ENCODE measurements at regions not wholly inside any gene's neighbourhood (a gene's known extent, or its start where the extent isn't known, plus 50 kb on each side); places are given as distances from the start of the nearest gene placed in this dataset.

GRCh38 chr7:25863729-25864110, 288.3 kb upstream of the NFE2L3 start:
- Histone ChIP-seq H3K4me1 (ENCODE audit: insufficient read depth, low read length) (peaks cover 12% of the 10 kb centered on the region), H3K4me3 (ENCODE audit: low read length) (no peak overlapping the region), H3K27me3 (ENCODE audit: insufficient read depth, low read length) (peaks cover 100% of the 10 kb centered on the region), H3K9me3 (ENCODE audit: low read depth, low read length) (no peaks in the 10 kb centered on the region)

GRCh38 chr7:25864511-25864910, 287.5 kb upstream of the NFE2L3 start:
- H3K4me3 ChIP-seq (ENCODE audit: low read length) = no peak overlapping the region
- peaks cover 100% of the 10 kb centered on the region for H3K27me3 ChIP-seq (ENCODE audit: insufficient read depth, low read length)
- H3K9me3 ChIP-seq (ENCODE audit: low read depth, low read length) = no peaks in the 10 kb centered on the region
- peaks cover 12% of the 10 kb centered on the region for H3K4me1 ChIP-seq (ENCODE audit: insufficient read depth, low read length)

- Histone ChIP-seq H3K9me3 (ENCODE audit: low read depth, low read length) (no peaks in the 10 kb centered on the region), H3K4me3 (ENCODE audit: low read length) (no peak overlapping the region), H3K27me3 (ENCODE audit: insufficient read depth, low read length) (peaks cover 100% of the 10 kb centered on the region), H3K4me1 (ENCODE audit: insufficient read depth, low read length) (peaks cover 12% of the 10 kb centered on the region)
Measured at GRCh38 chr7:25864943-25865751, 286.9 kb upstream of the NFE2L3 start.

- no peaks in the 10 kb centered on the region for H3K9me3 ChIP-seq (ENCODE audit: low read depth, low read length)
- peaks cover 99% of the 10 kb centered on the region for H3K27me3 ChIP-seq (ENCODE audit: insufficient read depth, low read length)
- H3K4me1 ChIP-seq (ENCODE audit: insufficient read depth, low read length) = no peaks in the 10 kb centered on the region
Measured at GRCh38 chr7:25868509-25868908, 283.5 kb upstream of the NFE2L3 start.

GRCh38 chr7:25870574-25870973, 281.4 kb upstream of the NFE2L3 start:
- no peaks in the 10 kb centered on the region for H3K4me1 ChIP-seq (ENCODE audit: insufficient read depth, low read length)
- no peaks in the 10 kb centered on the region for H3K9me3 ChIP-seq (ENCODE audit: low read depth, low read length)
- H3K4me3 ChIP-seq (ENCODE audit: low read length) = no peak overlapping the region
- peaks cover 98% of the 10 kb centered on the region for H3K27me3 ChIP-seq (ENCODE audit: insufficient read depth, low read length)

More at GRCh38 chr7:25868509-25868908, 283.5 kb upstream of the NFE2L3 start:
- no peak overlapping the region for H3K4me3 ChIP-seq (ENCODE audit: low read length)

- Histone ChIP-seq H3K9me3 (ENCODE audit: low read depth, low read length) (no peaks in the 10 kb centered on the region), H3K4me1 (ENCODE audit: insufficient read depth, low read length) (no peaks in the 10 kb centered on the region), H3K27me3 (ENCODE audit: insufficient read depth, low read length) (peaks cover 67% of the 10 kb centered on the region), H3K4me3 (ENCODE audit: low read length) (no peak overlapping the region)
Measured at GRCh38 chr7:25876092-25876491, 275.9 kb upstream of the NFE2L3 start.

GRCh38 chr7:25877802-25878789, 273.9 kb upstream of the NFE2L3 start:
- H3K4me3 ChIP-seq (ENCODE audit: low read length) = no peak overlapping the region
- no peaks in the 10 kb centered on the region for H3K9me3 ChIP-seq (ENCODE audit: low read depth, low read length)
- no peaks in the 10 kb centered on the region for H3K4me1 ChIP-seq (ENCODE audit: insufficient read depth, low read length)
- peaks cover 65% of the 10 kb centered on the region for H3K27me3 ChIP-seq (ENCODE audit: insufficient read depth, low read length)

GRCh38 chr7:25879799-25880198, 272.2 kb upstream of the NFE2L3 start:
- Histone ChIP-seq H3K4me1 (ENCODE audit: insufficient read depth, low read length) (no peaks in the 10 kb centered on the region), H3K9me3 (ENCODE audit: low read depth, low read length) (no peaks in the 10 kb centered on the region), H3K4me3 (ENCODE audit: low read length) (no peak overlapping the region), H3K27me3 (ENCODE audit: insufficient read depth, low read length) (peaks cover 55% of the 10 kb centered on the region)

- Histone ChIP-seq H3K4me3 (ENCODE audit: low read length) (no peak overlapping the region), H3K9me3 (ENCODE audit: low read depth, low read length) (no peaks in the 10 kb centered on the region), H3K4me1 (ENCODE audit: insufficient read depth, low read length) (no peaks in the 10 kb centered on the region), H3K27me3 (ENCODE audit: insufficient read depth, low read length) (peaks cover 48% of the 10 kb centered on the region)
Measured at GRCh38 chr7:25881317-25882037, 270.5 kb upstream of the NFE2L3 start.

- no peak overlapping the region for H3K4me3 ChIP-seq (ENCODE audit: low read length)
- H3K4me1 ChIP-seq (ENCODE audit: insufficient read depth, low read length) = no peaks in the 10 kb centered on the region
- peaks cover 48% of the 10 kb centered on the region for H3K27me3 ChIP-seq (ENCODE audit: insufficient read depth, low read length)
- H3K9me3 ChIP-seq (ENCODE audit: low read depth, low read length) = no peaks in the 10 kb centered on the region
Measured at GRCh38 chr7:25882151-25882773, 269.7 kb upstream of the NFE2L3 start.

GRCh38 chr7:25884265-25884828, 267.7 kb upstream of the NFE2L3 start:
- peaks cover 50% of the 10 kb centered on the region for H3K27me3 ChIP-seq (ENCODE audit: insufficient read depth, low read length)
- no peaks in the 10 kb centered on the region for H3K9me3 ChIP-seq (ENCODE audit: low read depth, low read length)
- no peak overlapping the region for H3K4me3 ChIP-seq (ENCODE audit: low read length)
- H3K4me1 ChIP-seq (ENCODE audit: insufficient read depth, low read length) = no peaks in the 10 kb centered on the region

- Histone ChIP-seq H3K9me3 (ENCODE audit: low read depth, low read length) (no peaks in the 10 kb centered on the region), H3K27me3 (ENCODE audit: insufficient read depth, low read length) (peaks cover 52% of the 10 kb centered on the region), H3K4me3 (ENCODE audit: low read length) (no peak overlapping the region), H3K4me1 (ENCODE audit: insufficient read depth, low read length) (no peaks in the 10 kb centered on the region)
Measured at GRCh38 chr7:25885057-25885576, 266.9 kb upstream of the NFE2L3 start.

GRCh38 chr7:25886387-25887240, 265.4 kb upstream of the NFE2L3 start:
- Histone ChIP-seq H3K27me3 (ENCODE audit: insufficient read depth, low read length) (peaks cover 56% of the 10 kb centered on the region), H3K4me3 (ENCODE audit: low read length) (no peak overlapping the region), H3K9me3 (ENCODE audit: low read depth, low read length) (no peaks in the 10 kb centered on the region), H3K4me1 (ENCODE audit: insufficient read depth, low read length) (no peaks in the 10 kb centered on the region)

Measured in mononuclear cell (primary cell).